IPS-18c (cell line): ENCODE measurements at regions not wholly inside any gene's neighbourhood (a gene's known extent, or its start where the extent isn't known, plus 50 kb on each side); places are given as distances from the start of the nearest gene placed in this dataset.

ENCODE experiments used
- H3K4me3 ChIP-seq: 2 replicates; pipeline ENCODE4 v1.7.0; 2013; ENCODE audit warnings: low read depth, mild to moderate bottlenecking, low read length, moderate library complexity; ENCODE audit not compliant: insufficient read depth
- H3K9me3 ChIP-seq: one replicate; pipeline ENCODE4 v1.6.1; 2013; ENCODE audit warnings: mild to moderate bottlenecking, low read length, moderate library complexity; ENCODE audit not compliant: control insufficient read depth, insufficient read depth

- Histone ChIP-seq H3K9me3 (peaks cover 2% of the 10 kb centered on the region), H3K4me3 (no peak overlapping the region)
These were observed 197.5 kb upstream of the RAB6C start for GRCh38 chr2:129781749-129782632.

GRCh38 chr2:129782633-129782990, 196.9 kb upstream of the RAB6C start:
- Histone ChIP-seq H3K4me3 (no peak overlapping the region), H3K9me3 (peaks cover 2% of the 10 kb centered on the region)

- no peak overlapping the region for H3K4me3 ChIP-seq
- peaks cover 2% of the 10 kb centered on the region for H3K9me3 ChIP-seq
These were observed 195.0 kb upstream of the RAB6C start for GRCh38 chr2:129784486-129784885.

GRCh38 chr2:129791712-129792111, 187.8 kb upstream of the RAB6C start:
- H3K9me3 ChIP-seq: peaks cover 2% of the 10 kb centered on the region
- no peak overlapping the region for H3K4me3 ChIP-seq

- Histone ChIP-seq H3K9me3 (peaks cover 2% of the 10 kb centered on the region), H3K4me3 (no peak overlapping the region)
These were observed 186.0 kb upstream of the RAB6C start for GRCh38 chr2:129793431-129793902.

- no peak overlapping the region for H3K4me3 ChIP-seq
These were observed 185.3 kb upstream of the RAB6C start for GRCh38 chr2:129794116-129794515.

GRCh38 chr2:129794540-129794939, 184.9 kb upstream of the RAB6C start:
- no peak overlapping the region for H3K4me3 ChIP-seq

More at GRCh38 chr2:129794116-129794515, 185.3 kb upstream of the RAB6C start:
- H3K9me3 ChIP-seq: peaks cover 2% of the 10 kb centered on the region

GRCh38 chr2:129796225-129796624, 183.2 kb upstream of the RAB6C start:
- H3K4me3 ChIP-seq: no peak overlapping the region
- H3K9me3 ChIP-seq: peaks cover 2% of the 10 kb centered on the region

More at GRCh38 chr2:129794540-129794939, 184.9 kb upstream of the RAB6C start:
- peaks cover 2% of the 10 kb centered on the region for H3K9me3 ChIP-seq

GRCh38 chr2:129796801-129797488, 182.5 kb upstream of the RAB6C start:
- peaks cover 2% of the 10 kb centered on the region for H3K9me3 ChIP-seq
- H3K4me3 ChIP-seq: no peak overlapping the region

- H3K9me3 ChIP-seq: no peaks in the 10 kb centered on the region
- H3K4me3 ChIP-seq: no peak overlapping the region
These were observed 181.8 kb upstream of the RAB6C start for GRCh38 chr2:129797489-129798300.

GRCh38 chr2:129798301-129798581, 181.2 kb upstream of the RAB6C start:
- no peak overlapping the region for H3K4me3 ChIP-seq
- H3K9me3 ChIP-seq: no peaks in the 10 kb centered on the region

- no peaks in the 10 kb centered on the region for H3K9me3 ChIP-seq
These were observed 180.8 kb upstream of the RAB6C start for GRCh38 chr2:129798626-129799025.

GRCh38 chr2:129799036-129799958, 180.2 kb upstream of the RAB6C start:
- Histone ChIP-seq H3K9me3 (no peaks in the 10 kb centered on the region), H3K4me3 (no peak overlapping the region)

More at GRCh38 chr2:129798626-129799025, 180.8 kb upstream of the RAB6C start:
- no peak overlapping the region for H3K4me3 ChIP-seq

- Histone ChIP-seq H3K9me3 (no peaks in the 10 kb centered on the region), H3K4me3 (no peak overlapping the region)
These were observed 179.2 kb upstream of the RAB6C start for GRCh38 chr2:129800285-129800684.

GRCh38 chr2:129800686-129801085, 178.8 kb upstream of the RAB6C start:
- Histone ChIP-seq H3K4me3 (no peak overlapping the region), H3K9me3 (no peaks in the 10 kb centered on the region)

- Histone ChIP-seq H3K9me3 (no peaks in the 10 kb centered on the region), H3K4me3 (no peak overlapping the region)
These were observed 177.9 kb upstream of the RAB6C start for GRCh38 chr2:129801575-129801974.

GRCh38 chr2:129802290-129802689, 177.2 kb upstream of the RAB6C start:
- no peaks in the 10 kb centered on the region for H3K9me3 ChIP-seq

More at GRCh38 chr2:129802290-129802689, 177.2 kb upstream of the RAB6C start:
- H3K4me3 ChIP-seq: no peak overlapping the region
